K562 (cell line): ENCODE measurements at regions not wholly inside any gene's neighbourhood (a gene's known extent, or its start where the extent isn't known, plus 50 kb on each side); places are given as distances from the start of the nearest gene placed in this dataset.

Experiments used
- ATAC-seq: fragments of 200-7000 bp; cut with Tn5 transposase; 3 replicates; pipeline ENCODE4 v1.9.1; 2020; ENCODE audit warnings: moderate library complexity
- BruUV-seq: library from RNA; stranded (reverse); fragments of 400-500 nt; replicated peaks from 2 replicates; lab custom pipeline; 2021; lab: Mats Ljungman, UMichigan
- CTCF ChIA-PET: fragments of 300-600 bp; formaldehyde crosslinking; extraction: SDS; loops from one replicate; lab custom pipeline; 2021; ENCODE audit warnings: low intra/inter-chr PET ratio; lab: Yijun Ruan, JAX
- POLR2A ChIA-PET: fragments of 300-600, 350-650 bp; sonication (Branson Sonifier 250); formaldehyde crosslinking; extraction: SDS; loops from one replicate; lab custom pipeline; 2021; ENCODE audit warnings: antibody characterized with exemption, inconsistent platforms; lab: Yijun Ruan, JAX
- DNase-seq, 4 experiments: peaks; one replicate each; pipeline versions ENCODE4 v3.0.0 to v3.0.0-alpha.2; 2011 to 2018; ENCODE audit warnings: low spot score in 3 of 4, mixed read lengths in 3 of 4; ENCODE audit errors: extremely low read depth in 1 of 4
- FAIRE-seq: peaks from 2 replicates; lab custom pipeline; 2011; peaks lifted over from hg19 to GRCh38; lab: Jason Lieb, UNC
- H2AFZ ChIP-seq: 2 replicates; pipeline ENCODE4 v1.6.0; 2011; ENCODE audit warnings: low read depth, low read length, control low read depth, inconsistent platforms
- H3K27ac ChIP-seq: fragments of 200-600 bp; 3 replicates; pipeline ENCODE4 v1.8.0; 2011; ENCODE audit warnings: low read depth, mild to moderate bottlenecking, control low read depth, inconsistent platforms, low read length, moderate library complexity, mixed read lengths; ENCODE audit errors: extremely low read depth
- H3K27me3 ChIP-seq, 2 experiments: fragments of 300-600 bp in 1 of 2; 2 replicates in 1 of 2; 3 replicates in 1 of 2; pipeline versions ENCODE4 v1.6.0 to v1.8.0; 2011; ENCODE audit warnings: inconsistent platforms in 2 of 2, low read length in 2 of 2, mild to moderate bottlenecking in 1 of 2, mixed read lengths in 1 of 2, moderate library complexity in 1 of 2; ENCODE audit not compliant: control insufficient read depth in 2 of 2, insufficient read depth in 2 of 2
- H3K36me3 ChIP-seq: fragments of 300-600 bp; 3 replicates; pipeline ENCODE4 v1.8.0; 2011; ENCODE audit warnings: mild to moderate bottlenecking, low read length, inconsistent platforms; ENCODE audit not compliant: control insufficient read depth, insufficient read depth
- H3K4me1 ChIP-seq, 2 experiments: fragments of 200-600 bp in 1 of 2; replicated peaks in 1 of 2; 2 replicates in 1 of 2; 3 replicates in 1 of 2; pipeline versions ENCODE4 v1.5.1 to v1.8.0; 2011; ENCODE audit warnings: inconsistent platforms in 2 of 2, low read length in 2 of 2, mild to moderate bottlenecking in 1 of 2, mixed read lengths in 1 of 2, moderate library complexity in 1 of 2; ENCODE audit not compliant: control insufficient read depth in 2 of 2, insufficient read depth in 2 of 2
- H3K4me2 ChIP-seq: 2 replicates; pipeline ENCODE4 v1.6.1; 2011; ENCODE audit warnings: low read length, control low read depth, inconsistent platforms, mixed read lengths; ENCODE audit not compliant: insufficient read depth
- H3K4me3 ChIP-seq: fragments of 200-600 bp; sonication (generic), shearing (Covaris generic); 2 replicates; pipeline ENCODE4 v1.5.1; 2016; ENCODE audit warnings: control low read depth, inconsistent platforms
- H3K79me2 ChIP-seq: fragments of 200-600 bp; 3 replicates; pipeline ENCODE4 v1.8.0; 2011; ENCODE audit warnings: low read length, inconsistent platforms; ENCODE audit not compliant: control insufficient read depth, insufficient read depth
- H3K9ac ChIP-seq, 2 experiments: 2 replicates each; pipeline versions ENCODE4 v1.6.0 to v1.6.1; 2011; ENCODE audit warnings: low read depth in 2 of 2, low read length in 2 of 2, control low read depth in 1 of 2, inconsistent platforms in 1 of 2, mild to moderate bottlenecking in 1 of 2, mixed read lengths in 1 of 2; ENCODE audit not compliant: insufficient read depth in 1 of 2
- H3K9me1 ChIP-seq: one replicate; pipeline ENCODE4 v1.6.0; 2011; ENCODE audit warnings: inconsistent platforms, mild to moderate bottlenecking, low read length, moderate library complexity; ENCODE audit not compliant: control insufficient read depth, insufficient read depth
- H3K9me3 ChIP-seq: replicated peaks from 2 replicates; pipeline ENCODE4 v1.5.1; 2011; ENCODE audit warnings: low read depth, low read length, inconsistent platforms; ENCODE audit not compliant: control insufficient read depth, insufficient read depth
- H4K20me1 ChIP-seq: replicated peaks from 2 replicates; pipeline ENCODE4 v1.6.1; 2011; ENCODE audit warnings: low read length, inconsistent platforms, mixed read lengths; ENCODE audit not compliant: control insufficient read depth, insufficient read depth
- ARHGAP35 ChIP-seq: fragments of 450-650 bp; IDR thresholded peaks from 2 replicates; pipeline ENCODE4 v1.6.1; 2018; ENCODE audit not compliant: partially characterized antibody
- BCOR ChIP-seq: fragments of 450-650 bp; IDR thresholded peaks from 2 replicates; pipeline ENCODE4 v1.6.1; 2016
- CREB3 ChIP-seq: fragments of 450-650 bp; conservative IDR thresholded peaks from 2 replicates; pipeline ENCODE4 v1.6.1; 2016; ENCODE audit warnings: missing genetic modification characterization, low read depth, mild to moderate bottlenecking, missing compliant biosample characterization, moderate library complexity
- MXD1 ChIP-seq: fragments of 250-450 bp; sonication (Bioruptor Pico); IDR thresholded peaks from 2 replicates; pipeline ENCODE4 v1.8.0; 2021; ENCODE audit warnings: borderline replicate concordance, mild to moderate bottlenecking, moderate library complexity; ENCODE audit not compliant: poor library complexity, severe bottlenecking
- RB1 ChIP-seq: fragments of 450-650 bp; IDR thresholded peaks from 2 replicates; pipeline ENCODE4 v1.6.1; 2017; ENCODE audit warnings: low read depth, mild to moderate bottlenecking
- RBM34 ChIP-seq: fragments of 200-400 bp; formaldehyde crosslinking; IDR thresholded peaks from 2 replicates; pipeline ENCODE4 v1.6.1; 2018; ENCODE audit warnings: low read length, borderline replicate concordance; ENCODE audit not compliant: insufficient read depth
- SIRT6 ChIP-seq: IDR thresholded peaks from one replicate; pipeline ENCODE4 v1.6.1; 2012; ENCODE audit warnings: low read depth, mild to moderate bottlenecking, control low read depth, inconsistent platforms, low read length, moderate library complexity
- ZNF232 ChIP-seq: sonication (generic); formaldehyde crosslinking; IDR thresholded peaks from 2 replicates; pipeline ENCODE4 v1.8.0; 2022; ENCODE audit warnings: mild to moderate bottlenecking, missing genetic modification reagents
- ZNF445 ChIP-seq: fragments of 250-450 bp; sonication (Bioruptor Pico); IDR thresholded peaks from 2 replicates; pipeline ENCODE4 v1.4.0; 2020; ENCODE audit warnings: low read depth, mild to moderate bottlenecking, moderate library complexity
- ZNF830 ChIP-seq: fragments of 250-450 bp; sonication (Bioruptor Pico); IDR thresholded peaks from 2 replicates; pipeline ENCODE4 v1.5.0; 2021; ENCODE audit warnings: mild to moderate bottlenecking
- WGBS: fragments of 100-300 bp; shearing (Covaris generic); methylation state at CpG from one replicate; pipeline ENCODE4 v1.1.6; 2016; ENCODE audit warnings: low coverage, mixed read lengths; ENCODE audit not compliant: insufficient coverage; ENCODE audit errors: missing lambda C conversion rate; 5-methylcytosine and 5-hydroxymethylcytosine counted together
- in situ Hi-C: fragments of 300-500 bp; cut with MboI; formaldehyde crosslinking; loops from 4 replicates; pipeline ENCODE4 v1.15.0; 2018; ENCODE audit warnings: inconsistent platforms, mixed read lengths
- intact Hi-C: fragments of 100-400 bp; cut with micrococcal nuclease; formaldehyde crosslinking; loops from 2 replicates; pipeline ENCODE4 v1.14.2; 2022
- TF ChIP-seq, protein P1 (sequence below): IDR thresholded peaks from 3 replicates; pipeline ENCODE4 v1.6.1; 2011; ENCODE audit warnings: borderline replicate concordance, mild to moderate bottlenecking; ENCODE audit not compliant: insufficient read length, insufficient read depth
- TF ChIP-seq, protein P2 (sequence below): fragments of 250-450 bp; sonication (Bioruptor Pico); IDR thresholded peaks from 2 replicates; pipeline ENCODE4 v1.9.0; 2021; ENCODE audit warnings: mild to moderate bottlenecking

DNA sequence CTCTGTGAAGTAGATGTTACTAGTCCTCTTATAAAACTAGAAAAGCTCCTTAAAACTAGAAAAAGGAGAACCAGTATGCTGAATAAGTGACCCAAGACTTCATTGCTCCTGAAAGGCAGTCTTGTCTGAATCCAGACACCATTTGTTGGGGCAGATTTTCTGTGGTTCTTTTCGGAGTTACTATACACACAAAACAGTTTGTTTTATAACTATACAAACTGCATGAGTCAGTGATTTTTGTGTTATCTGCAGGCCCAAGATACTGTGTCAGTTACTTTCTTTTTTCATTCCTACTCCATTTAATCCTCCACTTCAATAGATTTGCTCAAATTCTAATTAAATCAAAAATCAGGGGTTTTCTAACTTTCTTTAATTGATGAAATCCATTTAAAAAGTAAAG lies 244.6 kb downstream of the ARPP21 start:
- Histone ChIP-seq H3K9me3 (no peaks in the 10 kb centered on the region), H3K9me1 (no peaks in the 10 kb centered on the region), H3K36me3 (no peaks in the 10 kb centered on the region), H2AFZ (no peak overlapping the region), H3K9ac (no peak overlapping the region), H3K4me2 (no peak overlapping the region), H4K20me1 (no peaks in the 10 kb centered on the region), H3K27me3 (no peaks in the 10 kb centered on the region), H3K4me3 (no peak overlapping the region), H3K4me1 (no peaks in the 10 kb centered on the region), H3K79me2 (no peaks in the 10 kb centered on the region), H3K27ac (no peak overlapping the region)
- FAIRE-seq (no peak), ATAC-seq (no peak), DNase-seq (no peak)
- WGBS: 0% methylated on average over 1 of the region's 1 CpG
- no peak for TF ChIP-seq ZNF445 (CRISPR knock-in tag)
- no peak for TF ChIP-seq ZNF232 (CRISPR knock-in tag)
- TF ChIP-seq ARHGAP35: no peak
- TF ChIP-seq RBM34: no peak
- TF ChIP-seq SIRT6: no peak
- TF ChIP-seq, protein P1, sequence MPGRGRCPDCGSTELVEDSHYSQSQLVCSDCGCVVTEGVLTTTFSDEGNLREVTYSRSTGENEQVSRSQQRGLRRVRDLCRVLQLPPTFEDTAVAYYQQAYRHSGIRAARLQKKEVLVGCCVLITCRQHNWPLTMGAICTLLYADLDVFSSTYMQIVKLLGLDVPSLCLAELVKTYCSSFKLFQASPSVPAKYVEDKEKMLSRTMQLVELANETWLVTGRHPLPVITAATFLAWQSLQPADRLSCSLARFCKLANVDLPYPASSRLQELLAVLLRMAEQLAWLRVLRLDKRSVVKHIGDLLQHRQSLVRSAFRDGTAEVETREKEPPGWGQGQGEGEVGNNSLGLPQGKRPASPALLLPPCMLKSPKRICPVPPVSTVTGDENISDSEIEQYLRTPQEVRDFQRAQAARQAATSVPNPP: no peak
- TF ChIP-seq, protein P2, sequence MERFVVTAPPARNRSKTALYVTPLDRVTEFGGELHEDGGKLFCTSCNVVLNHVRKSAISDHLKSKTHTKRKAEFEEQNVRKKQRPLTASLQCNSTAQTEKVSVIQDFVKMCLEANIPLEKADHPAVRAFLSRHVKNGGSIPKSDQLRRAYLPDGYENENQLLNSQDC (CRISPR knock-in tag): no peak
- TF ChIP-seq BCOR: no peak
- no peak for TF ChIP-seq RB1
- no peak for TF ChIP-seq MXD1
- no peak for TF ChIP-seq ZNF830
- no peak for TF ChIP-seq CREB3 (tag)
- BruUV-seq: no TSS peak
- CTCF ChIA-PET: no interaction called here
- intact Hi-C loops (no loop called here), in situ Hi-C loops (no loop called here)
- POLR2A ChIA-PET: no interaction called here
